Panc1 (cell line): ENCODE measurements at regions not wholly inside any gene's neighbourhood (a gene's known extent, or its start where the extent isn't known, plus 50 kb on each side); places are given as distances from the start of the nearest gene placed in this dataset.

Experiments
- POLR2AphosphoS5 ChIP-seq: IDR thresholded peaks from 2 replicates; pipeline ENCODE4 v1.6.1; 2012; ENCODE audit warnings: mild to moderate bottlenecking, low read depth, low read length, moderate library complexity
- TF ChIP-seq, protein P1 (sequence below): fragments of 450-650 bp; IDR thresholded peaks from 2 replicates; pipeline ENCODE4 v1.5.1; 2017; ENCODE audit warnings: mild to moderate bottlenecking

GRCh38 chr18:2179498-2180183 is 391.7 kb downstream of the METTL4 start:
- TF ChIP-seq, protein P1, sequence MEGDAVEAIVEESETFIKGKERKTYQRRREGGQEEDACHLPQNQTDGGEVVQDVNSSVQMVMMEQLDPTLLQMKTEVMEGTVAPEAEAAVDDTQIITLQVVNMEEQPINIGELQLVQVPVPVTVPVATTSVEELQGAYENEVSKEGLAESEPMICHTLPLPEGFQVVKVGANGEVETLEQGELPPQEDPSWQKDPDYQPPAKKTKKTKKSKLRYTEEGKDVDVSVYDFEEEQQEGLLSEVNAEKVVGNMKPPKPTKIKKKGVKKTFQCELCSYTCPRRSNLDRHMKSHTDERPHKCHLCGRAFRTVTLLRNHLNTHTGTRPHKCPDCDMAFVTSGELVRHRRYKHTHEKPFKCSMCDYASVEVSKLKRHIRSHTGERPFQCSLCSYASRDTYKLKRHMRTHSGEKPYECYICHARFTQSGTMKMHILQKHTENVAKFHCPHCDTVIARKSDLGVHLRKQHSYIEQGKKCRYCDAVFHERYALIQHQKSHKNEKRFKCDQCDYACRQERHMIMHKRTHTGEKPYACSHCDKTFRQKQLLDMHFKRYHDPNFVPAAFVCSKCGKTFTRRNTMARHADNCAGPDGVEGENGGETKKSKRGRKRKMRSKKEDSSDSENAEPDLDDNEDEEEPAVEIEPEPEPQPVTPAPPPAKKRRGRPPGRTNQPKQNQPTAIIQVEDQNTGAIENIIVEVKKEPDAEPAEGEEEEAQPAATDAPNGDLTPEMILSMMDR = no peak
- no peak for TF ChIP-seq POLR2AphosphoS5
